GM18867 (cell line): ENCODE measurements at regions not wholly inside any gene's neighbourhood (a gene's known extent, or its start where the extent isn't known, plus 50 kb on each side); places are given as distances from the start of the nearest gene placed in this dataset.

Experiments used
- ATAC-seq: cut with Tn5 transposase; IDR thresholded peaks from one replicate; pipeline ENCODE4 v1.9.1; 2021; ENCODE audit warnings: mild to moderate bottlenecking, moderate library complexity; ENCODE audit not compliant: unreplicated experiment

GRCh38 chr1:170310014-170310405, 164.3 kb downstream of the NTMT2 start:
- ATAC-seq, result no peak

- ATAC-seq, result no peak
These were observed 165.2 kb downstream of the NTMT2 start for GRCh38 chr1:170310951-170311350.

GRCh38 chr1:170313306-170313705, 167.5 kb downstream of the NTMT2 start:
- no peak for ATAC-seq

GRCh38 chr1:170316270-170316669, 170.5 kb downstream of the NTMT2 start:
- no peak for ATAC-seq

- no peak for ATAC-seq
These were observed 172.4 kb downstream of the NTMT2 start for GRCh38 chr1:170318141-170318540.

- no peak for ATAC-seq
These were observed 173.0 kb downstream of the NTMT2 start for GRCh38 chr1:170318736-170319135.

GRCh38 chr1:170321113-170321512, 175.4 kb downstream of the NTMT2 start:
- no peak for ATAC-seq

GRCh38 chr1:170326186-170326585, 180.4 kb downstream of the NTMT2 start:
- no peak for ATAC-seq

GRCh38 chr1:170332801-170333200, 187.0 kb downstream of the NTMT2 start:
- no peak for ATAC-seq

GRCh38 chr1:170337413-170337994, 191.7 kb downstream of the NTMT2 start:
- ATAC-seq, result no peak

GRCh38 chr1:170339534-170339933, 192.4 kb upstream of the GORAB start:
- no peak for ATAC-seq

GRCh38 chr1:170340308-170340707, 191.7 kb upstream of the GORAB start:
- ATAC-seq, result no peak

GRCh38 chr1:170351366-170351946, 180.5 kb upstream of the GORAB start:
- ATAC-seq, result no peak

GRCh38 chr1:170354246-170354645, 177.7 kb upstream of the GORAB start:
- ATAC-seq, result no peak

GRCh38 chr1:170354690-170355089, 177.3 kb upstream of the GORAB start:
- no peak for ATAC-seq

GRCh38 chr1:170355267-170355801, 176.6 kb upstream of the GORAB start:
- no peak for ATAC-seq

GRCh38 chr1:170356585-170356984, 175.4 kb upstream of the GORAB start:
- ATAC-seq, result peak; percentile 60

GRCh38 chr1:170357750-170358149, 174.2 kb upstream of the GORAB start:
- ATAC-seq, result no peak

GRCh38 chr1:170360601-170361000, 171.4 kb upstream of the GORAB start:
- ATAC-seq, result no peak

GRCh38 chr1:170365331-170365730, 166.6 kb upstream of the GORAB start:
- no peak for ATAC-seq

GRCh38 chr1:170366980-170367379, 165.0 kb upstream of the GORAB start:
- no peak for ATAC-seq

- ATAC-seq, result no peak
These were observed 164.4 kb upstream of the GORAB start for GRCh38 chr1:170367615-170368014.

GRCh38 chr1:170369000-170369399, 163.0 kb upstream of the GORAB start:
- ATAC-seq, result no peak
